Stomach (tissue), 4 donors: ENCODE measurements at regions not wholly inside any gene's neighbourhood (a gene's known extent, or its start where the extent isn't known, plus 50 kb on each side); places are given as distances from the start of the nearest gene placed in this dataset.

Experiments used
- CTCF ChIP-seq, 7 experiments: fragments of 450-650 bp in 4 of 7; fragments of 200-600 bp in 3 of 7; sonication (generic) in 3 of 7; IDR thresholded peaks; one replicate each; pipeline ENCODE4 v1.5.1; 2016 to 2019; ENCODE audit warnings: antibody characterized with exemption in 7 of 7, control low read depth in 2 of 7, mild to moderate bottlenecking in 1 of 7
- EP300 ChIP-seq: sonication (generic); formaldehyde crosslinking; IDR thresholded peaks from one replicate; pipeline ENCODE4 v1.6.1; 2017; ENCODE audit warnings: antibody characterized with exemption
- POLR2A ChIP-seq, 4 donors: fragments of 450-650 bp; IDR thresholded peaks; one replicate each; pipeline ENCODE4 v1.6.1; 2016; ENCODE audit warnings: antibody characterized with exemption in 4 of 4, control low read depth in 2 of 4, mild to moderate bottlenecking in 1 of 4, moderate library complexity in 1 of 4
- POLR2AphosphoS5 ChIP-seq, 3 donors: sonication (generic); formaldehyde crosslinking; IDR thresholded peaks; one replicate each; pipeline ENCODE4 v1.6.1; 2016; ENCODE audit warnings: antibody characterized with exemption in 3 of 3

DNA sequence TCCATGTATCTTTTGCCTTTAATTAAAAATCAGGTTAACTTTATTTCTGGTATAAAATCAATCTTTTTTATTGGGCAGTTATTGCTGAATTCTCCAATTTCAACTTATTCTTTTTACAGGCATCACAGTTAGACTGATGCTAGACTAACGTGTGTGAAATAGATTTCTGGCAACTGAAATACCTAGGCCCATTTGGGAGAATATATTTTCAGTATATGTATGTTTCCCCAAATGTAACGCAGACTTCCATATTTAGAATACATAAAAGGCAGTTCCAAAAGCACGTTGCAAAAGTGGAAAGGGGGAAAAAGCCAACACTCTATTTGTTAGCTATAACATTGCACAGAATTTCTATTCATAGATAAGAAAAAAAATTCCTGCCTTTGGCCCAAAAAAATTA lies 297.0 kb downstream of the ATP23 start:
- TF ChIP-seq POLR2A (IDR thresholded peaks at IDR 0.05) = no peak
- TF ChIP-seq CTCF (IDR thresholded peaks at IDR 0.05) = no peak
- TF ChIP-seq EP300 = no peak
- no peak for TF ChIP-seq POLR2AphosphoS5 (IDR thresholded peaks at IDR 0.05)
